ENCODE measurements at regions not wholly inside any gene's neighbourhood (a gene's known extent, or its start where the extent isn't known, plus 50 kb on each side); places are given as distances from the start of the nearest gene placed in this dataset.

DNA sequence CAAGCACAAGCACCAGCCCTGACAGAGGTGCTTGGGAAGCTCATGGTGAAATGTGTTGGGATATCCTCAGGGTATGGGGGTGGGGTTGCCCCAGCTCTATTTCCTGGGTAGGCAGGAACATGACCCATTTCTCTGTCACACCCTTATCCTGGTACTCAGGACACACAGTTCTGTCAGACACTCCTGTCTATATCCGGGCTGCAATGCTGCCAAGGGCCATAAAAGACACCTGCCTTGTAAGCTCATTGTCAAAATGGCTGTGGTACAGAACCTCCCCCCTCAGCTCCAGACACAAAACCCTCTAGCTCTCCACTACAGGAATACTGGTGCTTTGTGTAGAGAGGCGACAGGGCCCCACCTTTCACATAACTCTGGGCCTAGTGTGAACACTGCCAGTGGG is 636.7 kb downstream of the PLA2G4A start:
- ATAC-seq (ENCODE audit: low FRiP score) (no peak), DNase-seq (ENCODE audit: low spot score) (no peak)
- TF ChIP-seq, protein P1, sequence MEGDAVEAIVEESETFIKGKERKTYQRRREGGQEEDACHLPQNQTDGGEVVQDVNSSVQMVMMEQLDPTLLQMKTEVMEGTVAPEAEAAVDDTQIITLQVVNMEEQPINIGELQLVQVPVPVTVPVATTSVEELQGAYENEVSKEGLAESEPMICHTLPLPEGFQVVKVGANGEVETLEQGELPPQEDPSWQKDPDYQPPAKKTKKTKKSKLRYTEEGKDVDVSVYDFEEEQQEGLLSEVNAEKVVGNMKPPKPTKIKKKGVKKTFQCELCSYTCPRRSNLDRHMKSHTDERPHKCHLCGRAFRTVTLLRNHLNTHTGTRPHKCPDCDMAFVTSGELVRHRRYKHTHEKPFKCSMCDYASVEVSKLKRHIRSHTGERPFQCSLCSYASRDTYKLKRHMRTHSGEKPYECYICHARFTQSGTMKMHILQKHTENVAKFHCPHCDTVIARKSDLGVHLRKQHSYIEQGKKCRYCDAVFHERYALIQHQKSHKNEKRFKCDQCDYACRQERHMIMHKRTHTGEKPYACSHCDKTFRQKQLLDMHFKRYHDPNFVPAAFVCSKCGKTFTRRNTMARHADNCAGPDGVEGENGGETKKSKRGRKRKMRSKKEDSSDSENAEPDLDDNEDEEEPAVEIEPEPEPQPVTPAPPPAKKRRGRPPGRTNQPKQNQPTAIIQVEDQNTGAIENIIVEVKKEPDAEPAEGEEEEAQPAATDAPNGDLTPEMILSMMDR (IDR thresholded peaks at IDR 0.05): no peak

DNA sequence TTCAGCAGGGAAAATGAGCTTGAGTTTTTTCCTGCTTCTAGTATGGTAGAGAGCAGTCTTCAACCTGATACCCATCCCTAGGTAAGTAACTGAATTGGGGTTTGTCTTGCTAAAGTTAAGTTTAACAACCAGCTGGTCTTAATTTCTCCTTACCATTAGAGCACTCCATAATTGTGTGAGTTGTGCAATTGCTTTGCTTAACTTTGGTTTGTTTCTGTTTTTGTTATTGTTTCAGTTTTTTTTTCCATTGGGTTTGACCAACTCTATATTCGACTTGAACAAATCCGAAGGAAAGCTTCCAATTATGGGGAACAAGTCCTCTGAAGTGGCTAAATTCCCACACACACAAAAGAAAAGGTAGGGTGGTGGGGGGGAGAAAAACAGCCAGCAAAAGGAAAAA is 641.1 kb downstream of the PLA2G4A start:
- TF ChIP-seq, protein P1 (IDR thresholded peaks at IDR 0.05): no peak
- DNase-seq (ENCODE audit: low spot score) (no peak), ATAC-seq (ENCODE audit: low FRiP score) (no peak)

DNA sequence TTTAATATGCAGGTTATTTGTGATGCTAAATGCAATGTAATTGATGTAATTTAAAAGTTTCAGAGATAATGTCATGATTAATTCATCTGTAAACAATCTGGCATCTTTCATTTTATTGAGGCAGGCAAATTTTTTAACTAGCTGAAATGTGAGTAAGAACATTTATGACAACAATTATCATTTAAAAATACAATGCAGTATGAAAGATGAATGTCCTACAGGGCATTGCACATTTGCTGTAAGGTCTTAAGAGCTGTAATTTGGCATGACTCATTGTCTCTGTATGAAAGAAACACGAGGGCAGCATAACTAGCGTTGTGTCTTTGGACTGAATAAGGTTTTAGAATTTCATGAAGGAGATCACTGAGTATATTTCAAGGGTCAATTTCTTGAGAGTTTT is 642.8 kb downstream of the PLA2G4A start:
- no peak for ATAC-seq (ENCODE audit: low FRiP score)
- DNase-seq (ENCODE audit: low spot score): no peak
- TF ChIP-seq, protein P1 (IDR thresholded peaks at IDR 0.05): no peak

DNA sequence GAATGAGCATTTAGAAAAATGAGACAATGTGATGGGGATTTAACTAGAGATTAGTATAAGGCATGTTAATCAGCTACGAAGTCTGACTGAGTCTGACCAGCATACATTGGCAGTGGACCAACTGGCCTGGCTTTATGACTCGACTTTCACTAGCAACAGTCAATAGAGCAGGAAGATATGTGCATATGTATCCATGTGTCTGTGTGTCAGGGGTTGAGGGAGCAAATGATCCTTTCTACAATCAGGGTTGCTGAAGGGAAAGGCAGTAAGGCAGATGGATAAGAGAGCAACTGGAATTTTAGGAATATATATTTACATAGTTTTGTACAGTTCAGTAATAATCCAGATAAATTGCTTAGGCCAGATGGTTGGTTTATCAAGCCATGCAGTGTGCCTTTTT is 645.6 kb downstream of the PLA2G4A start:
- TF ChIP-seq, protein P1 (IDR thresholded peaks at IDR 0.05): no peak

DNA sequence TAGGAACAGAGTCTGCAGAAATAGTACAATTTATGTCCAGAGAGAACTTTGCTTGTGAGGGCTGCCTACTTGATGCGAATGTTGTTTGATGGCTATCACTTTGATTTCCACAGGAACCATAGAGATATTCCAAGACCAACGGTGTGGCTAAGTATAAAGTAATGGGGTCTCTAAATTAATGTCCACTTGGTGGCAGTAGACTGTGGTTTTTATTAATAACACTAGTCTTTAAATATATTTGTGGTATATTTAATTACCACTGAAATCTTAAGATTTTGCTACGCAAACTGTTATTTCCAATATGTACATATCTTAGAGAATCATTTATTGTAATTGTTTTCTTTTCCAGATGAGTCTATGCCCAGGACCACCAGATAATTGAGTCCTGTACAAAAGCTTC is 647.9 kb downstream of the PLA2G4A start:
- ATAC-seq (ENCODE audit: low FRiP score) (no peak), DNase-seq (ENCODE audit: low spot score) (no peak)
- TF ChIP-seq, protein P1 (IDR thresholded peaks at IDR 0.05): no peak

More for the DNA sequence above, 645.6 kb downstream of the PLA2G4A start:
- no peak for DNase-seq (ENCODE audit: low spot score)
- no peak for ATAC-seq (ENCODE audit: low FRiP score)

DNA sequence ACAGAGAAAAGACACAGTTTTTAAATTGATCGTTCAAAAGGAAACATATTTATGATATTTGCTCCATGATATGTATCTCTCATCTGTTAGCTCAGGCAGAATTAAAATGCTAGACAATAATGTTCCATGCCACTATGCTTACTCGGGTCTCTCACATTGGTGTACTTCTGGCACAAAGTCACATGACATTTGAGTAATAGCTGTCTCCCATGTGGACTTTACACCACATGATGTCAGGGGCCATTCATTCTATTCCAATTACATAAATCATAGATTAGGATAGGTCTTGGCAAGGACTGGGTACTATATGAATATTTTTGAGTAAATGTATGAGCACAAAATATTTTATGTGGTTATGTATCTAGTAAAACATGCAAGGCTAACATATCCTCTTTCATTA is 648.4 kb downstream of the PLA2G4A start:
- ATAC-seq (ENCODE audit: low FRiP score) (no peak), DNase-seq (ENCODE audit: low spot score) (no peak)
- TF ChIP-seq, protein P1 (IDR thresholded peaks at IDR 0.05): no peak

DNA sequence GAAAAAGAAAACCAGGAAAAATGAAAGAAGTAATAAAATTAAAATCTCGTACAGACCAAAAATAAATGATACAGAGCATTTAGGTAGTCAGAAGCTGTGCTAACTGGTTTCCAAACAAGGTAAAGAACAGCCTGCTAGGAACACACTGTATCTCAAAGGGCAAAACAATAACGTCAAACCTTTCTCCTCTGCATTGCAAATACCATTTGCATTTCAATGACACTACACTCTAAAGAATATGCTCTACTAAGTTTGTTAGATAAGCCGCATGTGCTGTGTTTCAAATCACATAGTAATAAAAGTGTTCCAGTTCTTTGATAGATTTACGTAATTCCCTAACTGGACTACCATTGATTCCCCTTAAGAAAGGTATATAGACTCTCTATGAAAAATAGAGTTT is 648.8 kb downstream of the PLA2G4A start:
- DNase-seq (ENCODE audit: low spot score): no peak
- ATAC-seq (ENCODE audit: low FRiP score): no peak
- TF ChIP-seq, protein P1 (IDR thresholded peaks at IDR 0.05): no peak

Data from omental fat pad (tissue), 3 donors.